GM12865 (cell line): ENCODE measurements at regions not wholly inside any gene's neighbourhood (a gene's known extent, or its start where the extent isn't known, plus 50 kb on each side); places are given as distances from the start of the nearest gene placed in this dataset.
"Not testable (repeated sequence)": the region's sequence is repeated elsewhere in the genome, so short reads cannot be mapped to it uniquely, and the experiment has no call there.

ENCODE experiments used
- DNase-seq: peaks from one replicate; pipeline ENCODE4 v3.0.0; 2010; ENCODE audit warnings: low read depth
- H3K4me3 ChIP-seq: 2 replicates; pipeline ENCODE4 v1.5.1; 2011; ENCODE audit warnings: mild to moderate bottlenecking, low read depth, low read length, control low read depth

- H3K4me3 ChIP-seq, DNase-seq: not testable (repeated sequence)
Measured at GRCh38 chr16:29271721-29272675, 134.5 kb downstream of the NPIPB11 start.

GRCh38 chr16:29270923-29271322, 135.6 kb downstream of the NPIPB11 start:
- not testable (repeated sequence) for DNase-seq, H3K4me3 ChIP-seq

- not testable (repeated sequence) for DNase-seq
Measured at GRCh38 chr16:29270033-29270432, 136.5 kb downstream of the NPIPB11 start.

GRCh38 chr16:29269192-29269811, 137.2 kb downstream of the NPIPB11 start:
- not testable (repeated sequence) for H3K4me3 ChIP-seq, DNase-seq

More at GRCh38 chr16:29270033-29270432, 136.5 kb downstream of the NPIPB11 start:
- not testable (repeated sequence) for H3K4me3 ChIP-seq

GRCh38 chr16:29268785-29269191, 137.7 kb downstream of the NPIPB11 start:
- DNase-seq, H3K4me3 ChIP-seq: not testable (repeated sequence)

GRCh38 chr16:29268348-29268747, 138.2 kb downstream of the NPIPB11 start:
- H3K4me3 ChIP-seq, DNase-seq: not testable (repeated sequence)

GRCh38 chr16:29267891-29268290, 138.6 kb downstream of the NPIPB11 start:
- not testable (repeated sequence) for H3K4me3 ChIP-seq

GRCh38 chr16:29267055-29267619, 139.4 kb downstream of the NPIPB11 start:
- DNase-seq = not testable (repeated sequence)

More at GRCh38 chr16:29267891-29268290, 138.6 kb downstream of the NPIPB11 start:
- DNase-seq = not testable (repeated sequence)

GRCh38 chr16:29266612-29267011, 139.9 kb downstream of the NPIPB11 start:
- DNase-seq = peak; percentile 44
- not testable (repeated sequence) for H3K4me3 ChIP-seq

More at GRCh38 chr16:29267055-29267619, 139.4 kb downstream of the NPIPB11 start:
- H3K4me3 ChIP-seq = not testable (repeated sequence)

- DNase-seq = peak; percentile 34
- H3K4me3 ChIP-seq = not testable (repeated sequence)
Measured at GRCh38 chr16:29265255-29265853, 141.2 kb downstream of the NPIPB11 start.

GRCh38 chr16:29264080-29264837, 142.3 kb downstream of the NPIPB11 start:
- H3K4me3 ChIP-seq, DNase-seq: not testable (repeated sequence)

- H3K4me3 ChIP-seq, DNase-seq: not testable (repeated sequence)
Measured at GRCh38 chr16:29262725-29263124, 143.8 kb downstream of the NPIPB11 start.

- H3K4me3 ChIP-seq, DNase-seq: not testable (repeated sequence)
Measured at GRCh38 chr16:29261427-29262248, 144.9 kb downstream of the NPIPB11 start.

GRCh38 chr16:29260683-29261426, 145.7 kb downstream of the NPIPB11 start:
- not testable (repeated sequence) for H3K4me3 ChIP-seq, DNase-seq

GRCh38 chr16:29259635-29260457, 146.7 kb downstream of the NPIPB11 start:
- not testable (repeated sequence) for H3K4me3 ChIP-seq, DNase-seq

- DNase-seq, H3K4me3 ChIP-seq: not testable (repeated sequence)
Measured at GRCh38 chr16:29258946-29259634, 147.4 kb downstream of the NPIPB11 start.
